HG03025 (cell line): ENCODE measurements at regions not wholly inside any gene's neighbourhood (a gene's known extent, or its start where the extent isn't known, plus 50 kb on each side); places are given as distances from the start of the nearest gene placed in this dataset.

ENCODE experiments used
- ATAC-seq: cut with Tn5 transposase; IDR thresholded peaks from one replicate; pipeline ENCODE4 v1.9.1; 2021; ENCODE audit warnings: mild to moderate bottlenecking, moderate library complexity; ENCODE audit not compliant: unreplicated experiment, low FRiP score

- no peak for ATAC-seq
Measured at GRCh38 chr14:105860615-105861580, 334.5 kb downstream of the TMEM121 start.

GRCh38 chr14:105861985-105862465, 335.6 kb downstream of the TMEM121 start:
- ATAC-seq, result no peak

- no peak for ATAC-seq
Measured at GRCh38 chr14:105862581-105863239, 336.3 kb downstream of the TMEM121 start.

- no peak for ATAC-seq
Measured at GRCh38 chr14:105863296-105864108, 337.1 kb downstream of the TMEM121 start.

- ATAC-seq, result no peak
Measured at GRCh38 chr14:105864116-105864515, 337.7 kb downstream of the TMEM121 start.

- ATAC-seq, result no peak
Measured at GRCh38 chr14:105864651-105865265, 338.4 kb downstream of the TMEM121 start.

- no peak for ATAC-seq
Measured at GRCh38 chr14:105865266-105865903, 339.0 kb downstream of the TMEM121 start.

GRCh38 chr14:105865904-105866840, 339.8 kb downstream of the TMEM121 start:
- ATAC-seq, result no peak

- no peak for ATAC-seq
Measured at GRCh38 chr14:105866841-105867321, 340.5 kb downstream of the TMEM121 start.

- no peak for ATAC-seq
Measured at GRCh38 chr14:105867961-105868599, 341.7 kb downstream of the TMEM121 start.

- no peak for ATAC-seq
Measured at GRCh38 chr14:105871590-105871989, 345.2 kb downstream of the TMEM121 start.

GRCh38 chr14:105873870-105874512, 347.6 kb downstream of the TMEM121 start:
- no peak for ATAC-seq

- no peak for ATAC-seq
Measured at GRCh38 chr14:105876158-105876557, 349.8 kb downstream of the TMEM121 start.

- no peak for ATAC-seq
Measured at GRCh38 chr14:105876829-105877228, 350.4 kb downstream of the TMEM121 start.

GRCh38 chr14:105877645-105878044, 351.3 kb downstream of the TMEM121 start:
- ATAC-seq, result no peak

GRCh38 chr14:105878125-105878524, 351.7 kb downstream of the TMEM121 start:
- no peak for ATAC-seq

- no peak for ATAC-seq
Measured at GRCh38 chr14:105878554-105878953, 352.2 kb downstream of the TMEM121 start.

- no peak for ATAC-seq
Measured at GRCh38 chr14:105879503-105879866, 353.1 kb downstream of the TMEM121 start.
